ENCODE measurements at regions not wholly inside any gene's neighbourhood (a gene's known extent, or its start where the extent isn't known, plus 50 kb on each side); places are given as distances from the start of the nearest gene placed in this dataset.

- TF ChIP-seq, protein P1, sequence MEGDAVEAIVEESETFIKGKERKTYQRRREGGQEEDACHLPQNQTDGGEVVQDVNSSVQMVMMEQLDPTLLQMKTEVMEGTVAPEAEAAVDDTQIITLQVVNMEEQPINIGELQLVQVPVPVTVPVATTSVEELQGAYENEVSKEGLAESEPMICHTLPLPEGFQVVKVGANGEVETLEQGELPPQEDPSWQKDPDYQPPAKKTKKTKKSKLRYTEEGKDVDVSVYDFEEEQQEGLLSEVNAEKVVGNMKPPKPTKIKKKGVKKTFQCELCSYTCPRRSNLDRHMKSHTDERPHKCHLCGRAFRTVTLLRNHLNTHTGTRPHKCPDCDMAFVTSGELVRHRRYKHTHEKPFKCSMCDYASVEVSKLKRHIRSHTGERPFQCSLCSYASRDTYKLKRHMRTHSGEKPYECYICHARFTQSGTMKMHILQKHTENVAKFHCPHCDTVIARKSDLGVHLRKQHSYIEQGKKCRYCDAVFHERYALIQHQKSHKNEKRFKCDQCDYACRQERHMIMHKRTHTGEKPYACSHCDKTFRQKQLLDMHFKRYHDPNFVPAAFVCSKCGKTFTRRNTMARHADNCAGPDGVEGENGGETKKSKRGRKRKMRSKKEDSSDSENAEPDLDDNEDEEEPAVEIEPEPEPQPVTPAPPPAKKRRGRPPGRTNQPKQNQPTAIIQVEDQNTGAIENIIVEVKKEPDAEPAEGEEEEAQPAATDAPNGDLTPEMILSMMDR (IDR thresholded peaks at IDR 0.05): no peak
- no peak for DNase-seq (ENCODE audit: low spot score in 2 of 2)
- H3K27ac ChIP-seq: no peak overlapping the region
- H3K27me3 ChIP-seq: no peaks in the 10 kb centered on the region
- H3K4me1 ChIP-seq: no peaks in the 10 kb centered on the region
- H3K36me3 ChIP-seq: no peaks in the 10 kb centered on the region
- H3K4me3 ChIP-seq: no peak overlapping the region
- intact Hi-C loops (cut with DNase I): no loop called here
- no peaks in the 10 kb centered on the region for H3K9me3 ChIP-seq
These were observed 256.4 kb upstream of the FGGY start for GRCh38 chr1:59040486-59040885.

- Histone ChIP-seq H3K9me3 (no peaks in the 10 kb centered on the region), H3K36me3 (no peaks in the 10 kb centered on the region), H3K4me1 (no peaks in the 10 kb centered on the region), H3K27me3 (no peaks in the 10 kb centered on the region), H3K27ac (no peak overlapping the region), H3K4me3 (no peak overlapping the region)
- intact Hi-C loops (cut with DNase I): no loop called here
- TF ChIP-seq, protein P1 (IDR thresholded peaks at IDR 0.05): no peak
- no peak for DNase-seq (ENCODE audit: low spot score in 2 of 2)
These were observed 255.1 kb upstream of the FGGY start for GRCh38 chr1:59041646-59042277.

GRCh38 chr1:59043796-59044195, 253.1 kb upstream of the FGGY start:
- intact Hi-C loops (cut with DNase I): no loop called here
- TF ChIP-seq, protein P1 (IDR thresholded peaks at IDR 0.05): no peak
- Histone ChIP-seq H3K4me1 (no peaks in the 10 kb centered on the region), H3K27me3 (no peaks in the 10 kb centered on the region), H3K9me3 (no peaks in the 10 kb centered on the region), H3K27ac (no peak overlapping the region), H3K36me3 (no peaks in the 10 kb centered on the region), H3K4me3 (no peak overlapping the region)
- no peak for DNase-seq (ENCODE audit: low spot score in 2 of 2)

- H3K36me3 ChIP-seq: no peaks in the 10 kb centered on the region
- no peaks in the 10 kb centered on the region for H3K27me3 ChIP-seq
- TF ChIP-seq, protein P1 (IDR thresholded peaks at IDR 0.05): no peak
- no peak overlapping the region for H3K27ac ChIP-seq
- intact Hi-C loops (cut with DNase I): no loop called here
- DNase-seq (ENCODE audit: low spot score in 2 of 2): no peak
- no peaks in the 10 kb centered on the region for H3K9me3 ChIP-seq
- no peaks in the 10 kb centered on the region for H3K4me1 ChIP-seq
- H3K4me3 ChIP-seq: no peak overlapping the region
These were observed 252.3 kb upstream of the FGGY start for GRCh38 chr1:59044535-59045121.

- intact Hi-C loops (cut with DNase I): no loop called here
- no peak overlapping the region for H3K4me3 ChIP-seq
- no peaks in the 10 kb centered on the region for H3K4me1 ChIP-seq
- H3K9me3 ChIP-seq: no peaks in the 10 kb centered on the region
- TF ChIP-seq, protein P1 (IDR thresholded peaks at IDR 0.05): no peak
- H3K27ac ChIP-seq: no peak overlapping the region
- H3K36me3 ChIP-seq: no peaks in the 10 kb centered on the region
- H3K27me3 ChIP-seq: no peaks in the 10 kb centered on the region
- DNase-seq (ENCODE audit: low spot score in 2 of 2): no peak
These were observed 251.8 kb upstream of the FGGY start for GRCh38 chr1:59045137-59045536.

All from ascending aorta (tissue), 2 donors.